ENCODE measurements at regions not wholly inside any gene's neighbourhood (a gene's known extent, or its start where the extent isn't known, plus 50 kb on each side); places are given as distances from the start of the nearest gene placed in this dataset.

- no peak for DNase-seq
Observed at GRCh38 chr15:81471151-81471550, 97.1 kb upstream of the TMC3 start.

- DNase-seq = no peak
Observed at GRCh38 chr15:81469154-81469553, 95.1 kb upstream of the TMC3 start.

GRCh38 chr15:81466741-81467140 is 92.7 kb upstream of the TMC3 start:
- DNase-seq = no peak

- DNase-seq = no peak
Observed at GRCh38 chr15:81454024-81454423, 80.0 kb upstream of the TMC3 start.

GRCh38 chr15:81450721-81451120 is 76.7 kb upstream of the TMC3 start:
- DNase-seq = no peak

- no peak for DNase-seq
Observed at GRCh38 chr15:81449836-81450474, 75.9 kb upstream of the TMC3 start.

- DNase-seq = no peak
Observed at GRCh38 chr15:81443040-81443820, 69.2 kb upstream of the TMC3 start.

GRCh38 chr15:81442454-81442853 is 68.4 kb upstream of the TMC3 start:
- no peak for DNase-seq

GRCh38 chr15:81434851-81435250 is 60.8 kb upstream of the TMC3 start:
- DNase-seq = no peak

GRCh38 chr15:81433462-81433861 is 59.4 kb upstream of the TMC3 start:
- no peak for DNase-seq

GRCh38 chr15:81432179-81432578 is 58.2 kb upstream of the TMC3 start:
- DNase-seq = no peak

GRCh38 chr15:81427176-81427575 is 53.2 kb upstream of the TMC3 start:
- no peak for DNase-seq

- DNase-seq = no peak
Observed at GRCh38 chr15:81425905-81426304, 51.9 kb upstream of the TMC3 start.

Measured in NCI-H1048 (cell line).